HUES48 (cell line): ENCODE measurements at regions not wholly inside any gene's neighbourhood (a gene's known extent, or its start where the extent isn't known, plus 50 kb on each side); places are given as distances from the start of the nearest gene placed in this dataset.

ENCODE experiments used
- H3K27ac ChIP-seq: one replicate; pipeline ENCODE4 v1.7.0; 2013; ENCODE audit warnings: low read depth, low read length, inconsistent platforms
- H3K27me3 ChIP-seq: 2 replicates; pipeline ENCODE4 v1.6.1; 2013; ENCODE audit warnings: mild to moderate bottlenecking, low read length; ENCODE audit not compliant: control insufficient read depth, insufficient read depth
- H3K36me3 ChIP-seq: 2 replicates; pipeline ENCODE4 v1.6.1; 2013; ENCODE audit warnings: low read length; ENCODE audit not compliant: control insufficient read depth, insufficient read depth
- H3K4me1 ChIP-seq: 2 replicates; pipeline ENCODE4 v1.6.1; 2013; ENCODE audit warnings: mild to moderate bottlenecking, low read length; ENCODE audit not compliant: control insufficient read depth, insufficient read depth
- H3K4me3 ChIP-seq: 2 replicates; pipeline ENCODE4 v1.5.1; 2013; ENCODE audit warnings: mild to moderate bottlenecking, low read depth, low read length
- H3K9ac ChIP-seq: 2 replicates; pipeline ENCODE4 v1.6.1; 2013; ENCODE audit warnings: mild to moderate bottlenecking, low read depth, low read length, moderate library complexity
- H3K9me3 ChIP-seq: 2 replicates; pipeline ENCODE4 v1.6.1; 2013; ENCODE audit warnings: low read length; ENCODE audit not compliant: control insufficient read depth, insufficient read depth

GRCh38 chr9:21684231-21684630 is 118.2 kb upstream of the MTAP start:
- Histone ChIP-seq H3K9me3 (no peaks in the 10 kb centered on the region), H3K27me3 (no peaks in the 10 kb centered on the region), H3K27ac (no peak overlapping the region), H3K36me3 (no peaks in the 10 kb centered on the region), H3K4me1 (no peaks in the 10 kb centered on the region), H3K4me3 (no peak overlapping the region), H3K9ac (no peak overlapping the region)

GRCh38 chr9:21684831-21685362 is 117.5 kb upstream of the MTAP start:
- Histone ChIP-seq H3K9me3 (no peaks in the 10 kb centered on the region), H3K4me3 (no peak overlapping the region), H3K27ac (no peak overlapping the region), H3K9ac (no peak overlapping the region), H3K4me1 (no peaks in the 10 kb centered on the region), H3K27me3 (no peaks in the 10 kb centered on the region), H3K36me3 (no peaks in the 10 kb centered on the region)

GRCh38 chr9:21685502-21685901 is 116.9 kb upstream of the MTAP start:
- H3K27ac ChIP-seq, result no peak overlapping the region
- H3K4me1 ChIP-seq, result no peaks in the 10 kb centered on the region

GRCh38 chr9:21686738-21687137 is 115.7 kb upstream of the MTAP start:
- no peak overlapping the region for H3K4me3 ChIP-seq
- H3K4me1 ChIP-seq, result no peaks in the 10 kb centered on the region
- H3K9me3 ChIP-seq, result no peaks in the 10 kb centered on the region
- no peak overlapping the region for H3K27ac ChIP-seq
- H3K9ac ChIP-seq, result no peak overlapping the region
- H3K36me3 ChIP-seq, result no peaks in the 10 kb centered on the region
- no peaks in the 10 kb centered on the region for H3K27me3 ChIP-seq

More at GRCh38 chr9:21685502-21685901, 116.9 kb upstream of the MTAP start:
- Histone ChIP-seq H3K9me3 (no peaks in the 10 kb centered on the region), H3K36me3 (no peaks in the 10 kb centered on the region), H3K4me3 (no peak overlapping the region), H3K9ac (no peak overlapping the region), H3K27me3 (no peaks in the 10 kb centered on the region)

- Histone ChIP-seq H3K4me3 (no peak overlapping the region), H3K36me3 (no peaks in the 10 kb centered on the region), H3K4me1 (no peaks in the 10 kb centered on the region), H3K9ac (no peak overlapping the region), H3K9me3 (no peaks in the 10 kb centered on the region), H3K27me3 (no peaks in the 10 kb centered on the region), H3K27ac (no peak overlapping the region)
Measured at GRCh38 chr9:21687351-21687750, 115.1 kb upstream of the MTAP start.

- H3K4me3 ChIP-seq, result no peak overlapping the region
- H3K9ac ChIP-seq, result no peak overlapping the region
- H3K27ac ChIP-seq, result no peak overlapping the region
- no peaks in the 10 kb centered on the region for H3K4me1 ChIP-seq
- H3K27me3 ChIP-seq, result no peaks in the 10 kb centered on the region
- H3K9me3 ChIP-seq, result no peaks in the 10 kb centered on the region
- H3K36me3 ChIP-seq, result no peaks in the 10 kb centered on the region
Measured at GRCh38 chr9:21688108-21689102, 114.0 kb upstream of the MTAP start.

- no peak overlapping the region for H3K9ac ChIP-seq
- H3K27me3 ChIP-seq, result no peaks in the 10 kb centered on the region
- H3K27ac ChIP-seq, result no peak overlapping the region
- H3K36me3 ChIP-seq, result no peaks in the 10 kb centered on the region
- no peaks in the 10 kb centered on the region for H3K4me1 ChIP-seq
- no peaks in the 10 kb centered on the region for H3K9me3 ChIP-seq
- H3K4me3 ChIP-seq, result no peak overlapping the region
Measured at GRCh38 chr9:21689854-21690253, 112.6 kb upstream of the MTAP start.

GRCh38 chr9:21690561-21690960 is 111.9 kb upstream of the MTAP start:
- Histone ChIP-seq H3K4me3 (no peak overlapping the region), H3K9me3 (no peaks in the 10 kb centered on the region), H3K9ac (no peak overlapping the region), H3K4me1 (no peaks in the 10 kb centered on the region), H3K27me3 (no peaks in the 10 kb centered on the region), H3K27ac (no peak overlapping the region), H3K36me3 (no peaks in the 10 kb centered on the region)

- H3K9ac ChIP-seq, result no peak overlapping the region
- no peaks in the 10 kb centered on the region for H3K27me3 ChIP-seq
- H3K36me3 ChIP-seq, result no peaks in the 10 kb centered on the region
- H3K9me3 ChIP-seq, result no peaks in the 10 kb centered on the region
- no peaks in the 10 kb centered on the region for H3K4me1 ChIP-seq
- H3K27ac ChIP-seq, result no peak overlapping the region
- no peak overlapping the region for H3K4me3 ChIP-seq
Measured at GRCh38 chr9:21692390-21692789, 110.0 kb upstream of the MTAP start.

GRCh38 chr9:21694424-21694823 is 108.0 kb upstream of the MTAP start:
- no peak overlapping the region for H3K27ac ChIP-seq
- H3K4me1 ChIP-seq, result no peaks in the 10 kb centered on the region
- H3K4me3 ChIP-seq, result no peak overlapping the region
- no peak overlapping the region for H3K9ac ChIP-seq
- no peaks in the 10 kb centered on the region for H3K9me3 ChIP-seq
- H3K36me3 ChIP-seq, result no peaks in the 10 kb centered on the region
- H3K27me3 ChIP-seq, result no peaks in the 10 kb centered on the region

- H3K4me1 ChIP-seq, result no peaks in the 10 kb centered on the region
Measured at GRCh38 chr9:21695443-21695842, 107.0 kb upstream of the MTAP start.

More at GRCh38 chr9:21695443-21695842, 107.0 kb upstream of the MTAP start:
- no peak overlapping the region for H3K9ac ChIP-seq
- H3K36me3 ChIP-seq, result no peaks in the 10 kb centered on the region
- no peaks in the 10 kb centered on the region for H3K9me3 ChIP-seq
- no peak overlapping the region for H3K27ac ChIP-seq
- H3K4me3 ChIP-seq, result no peak overlapping the region
- H3K27me3 ChIP-seq, result no peaks in the 10 kb centered on the region
